GF-D8 (cell line): ENCODE measurements at regions not wholly inside any gene's neighbourhood (a gene's known extent, or its start where the extent isn't known, plus 50 kb on each side); places are given as distances from the start of the nearest gene placed in this dataset.
"Not testable (repeated sequence)": the region's sequence is repeated elsewhere in the genome, so short reads cannot be mapped to it uniquely, and the experiment has no call there.

Experiments used
- DNase-seq: peaks from one replicate; lab custom pipeline; 2025; lab: John Stamatoyannopoulos, UW

DNA sequence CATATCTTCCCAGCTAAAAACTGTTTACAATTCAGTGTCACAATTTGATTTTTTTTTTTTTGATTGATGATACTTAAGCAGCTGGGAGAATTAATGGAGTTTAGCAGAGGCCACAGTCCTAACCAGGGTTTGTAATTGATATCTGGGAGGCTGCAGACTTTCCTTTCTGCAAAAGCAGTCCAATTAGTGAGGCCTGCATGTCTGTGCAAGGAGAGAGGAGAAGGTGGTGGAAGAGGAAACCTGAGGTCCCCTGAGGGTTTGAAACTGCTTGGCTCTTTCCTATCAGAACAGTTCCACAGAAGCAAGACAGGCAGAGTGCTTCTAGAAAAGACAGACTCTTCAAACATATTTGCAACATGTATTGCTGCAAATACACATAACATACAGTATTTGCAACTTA, 160.8 kb upstream of the KRR1 start:
- no peak for DNase-seq

DNA sequence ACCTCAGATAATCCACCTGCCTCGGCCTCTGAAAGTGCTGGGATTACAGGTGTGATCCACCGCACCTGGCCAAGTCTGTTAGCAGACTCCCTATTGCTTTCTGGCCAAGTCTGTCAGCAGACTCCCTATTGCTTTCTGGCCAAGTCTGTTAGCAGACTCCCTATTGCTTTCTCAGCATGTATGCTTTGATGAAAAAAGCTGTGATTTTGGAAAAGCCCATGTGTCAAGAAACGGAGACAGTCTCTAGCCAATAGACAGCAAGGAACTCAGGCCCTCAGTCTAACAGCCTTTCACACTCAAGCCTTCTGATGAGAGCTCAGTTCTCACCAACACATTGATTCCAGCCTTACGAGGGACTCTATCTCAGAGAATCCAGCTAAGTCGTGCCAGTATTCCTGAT, 158.8 kb upstream of the KRR1 start:
- no peak for DNase-seq

GRCh38 chr12:75666939-75667334, 155.5 kb upstream of the KRR1 start:
- DNase-seq, result no peak

GRCh38 chr12:75666126-75666938, 154.9 kb upstream of the KRR1 start:
- DNase-seq, result no peak

DNA sequence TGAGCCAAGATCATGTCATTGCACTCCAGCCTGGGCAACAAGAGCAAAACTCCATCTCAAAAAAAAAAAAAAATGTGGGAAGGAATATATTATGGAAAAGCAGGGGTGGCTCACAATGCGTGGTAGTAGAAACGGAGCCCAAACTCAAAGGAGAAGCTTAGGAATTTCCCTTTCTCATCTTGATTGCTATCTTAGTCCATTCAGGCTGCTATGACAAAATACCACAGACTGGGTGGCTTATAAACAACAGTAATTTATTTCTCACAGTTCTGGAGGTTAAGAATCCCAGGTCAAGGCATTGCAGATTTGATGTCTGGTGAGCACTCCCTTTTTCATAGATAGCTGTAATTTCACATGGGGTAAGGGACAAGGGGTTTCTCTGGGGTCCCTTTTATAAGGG, 153.8 kb upstream of the KRR1 start:
- DNase-seq, result no peak

DNA sequence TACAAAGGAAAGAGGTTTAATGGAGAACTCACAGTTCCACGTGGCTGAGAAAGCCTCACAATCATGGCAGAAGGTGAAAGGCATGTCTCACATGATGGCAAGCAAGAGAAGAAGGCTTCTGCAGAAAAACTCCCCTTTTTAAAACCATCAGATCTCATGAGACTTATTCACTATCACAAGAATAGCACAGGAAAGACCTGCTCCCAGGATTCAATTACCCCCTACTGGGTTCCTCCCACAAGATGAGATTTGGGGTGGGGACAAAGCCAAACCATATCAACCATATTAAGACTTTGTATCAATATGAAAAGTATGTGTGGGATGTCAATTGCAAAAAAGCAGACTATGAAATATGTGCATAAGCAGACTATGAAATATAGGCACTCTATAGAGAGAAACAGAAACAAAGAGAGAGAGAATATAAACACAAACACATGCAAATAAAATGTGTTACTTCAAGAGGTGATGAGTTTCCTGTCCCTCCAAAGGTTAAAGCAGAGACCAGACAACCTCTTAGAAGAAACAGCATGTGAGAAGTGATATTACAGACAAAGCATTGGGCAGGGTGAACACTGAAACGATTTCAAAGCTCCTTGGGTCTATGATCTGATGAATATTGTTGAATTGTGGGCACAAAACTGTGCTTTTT, 151.2 kb upstream of the KRR1 start:
- DNase-seq, result no peak

GRCh38 chr12:75661908-75662307, 150.5 kb upstream of the KRR1 start:
- DNase-seq, result no peak

GRCh38 chr12:75660805-75661404, 149.5 kb upstream of the KRR1 start:
- no peak for DNase-seq

DNA sequence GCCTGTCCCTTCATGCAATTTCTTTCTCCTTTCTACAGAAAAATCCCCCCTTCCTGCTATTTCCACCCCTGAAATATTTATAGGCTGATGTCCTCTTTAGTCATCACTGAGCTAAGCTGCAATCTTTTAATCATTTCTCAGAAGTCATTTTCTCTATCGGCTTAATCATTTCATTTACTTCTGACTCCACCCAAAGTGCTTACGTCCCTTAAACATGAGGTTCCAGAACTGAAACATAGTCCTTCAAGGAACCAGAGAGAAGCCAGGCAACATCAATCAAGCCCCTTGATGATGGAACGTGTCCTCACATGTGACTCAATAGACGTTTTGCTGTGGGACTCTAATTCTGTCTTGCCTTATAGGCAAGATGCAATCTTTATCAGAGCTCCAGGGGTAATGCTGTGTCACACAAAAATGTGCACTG, 148.7 kb upstream of the KRR1 start:
- DNase-seq, result no peak

GRCh38 chr12:75658901-75659823, 147.8 kb upstream of the KRR1 start:
- DNase-seq, result no peak

DNA sequence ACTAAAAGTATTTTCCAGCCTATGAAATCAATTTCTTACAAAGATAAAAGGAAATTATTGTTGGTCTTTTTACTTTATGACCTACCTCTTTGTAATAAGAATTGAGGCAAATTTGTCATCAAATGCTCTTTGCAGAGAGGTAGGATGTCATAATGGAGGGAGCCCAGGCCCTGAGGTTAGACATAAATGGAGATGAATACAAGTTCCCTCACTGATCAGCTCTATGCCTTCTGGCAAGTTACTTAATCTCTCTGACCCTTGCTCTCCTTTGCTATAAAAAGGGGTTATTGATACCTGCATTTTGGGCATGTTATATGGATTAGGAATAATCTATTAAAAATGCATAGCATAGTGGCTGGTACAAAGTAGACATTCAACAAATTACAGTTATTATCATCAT, 146.9 kb upstream of the KRR1 start:
- DNase-seq, result no peak

DNA sequence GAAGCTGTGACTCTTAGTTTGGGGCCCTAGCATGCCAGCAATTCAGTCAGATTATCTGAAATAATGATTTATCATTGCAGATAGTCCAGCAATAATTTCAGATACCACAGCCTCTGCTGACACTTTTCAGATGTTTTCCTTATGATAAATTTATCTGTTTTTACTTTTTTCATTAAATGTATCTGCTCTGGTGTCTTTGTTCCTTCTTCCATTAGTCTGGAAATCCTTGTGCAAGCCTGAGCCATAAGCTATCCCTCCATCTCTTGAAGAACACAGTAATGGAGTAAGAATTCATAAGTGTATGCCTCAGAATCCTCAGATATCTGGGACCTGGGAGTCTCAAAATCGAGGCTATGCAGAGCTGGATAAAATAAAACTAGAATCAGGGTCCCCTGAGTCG, 146.4 kb upstream of the KRR1 start:
- no peak for DNase-seq

DNA sequence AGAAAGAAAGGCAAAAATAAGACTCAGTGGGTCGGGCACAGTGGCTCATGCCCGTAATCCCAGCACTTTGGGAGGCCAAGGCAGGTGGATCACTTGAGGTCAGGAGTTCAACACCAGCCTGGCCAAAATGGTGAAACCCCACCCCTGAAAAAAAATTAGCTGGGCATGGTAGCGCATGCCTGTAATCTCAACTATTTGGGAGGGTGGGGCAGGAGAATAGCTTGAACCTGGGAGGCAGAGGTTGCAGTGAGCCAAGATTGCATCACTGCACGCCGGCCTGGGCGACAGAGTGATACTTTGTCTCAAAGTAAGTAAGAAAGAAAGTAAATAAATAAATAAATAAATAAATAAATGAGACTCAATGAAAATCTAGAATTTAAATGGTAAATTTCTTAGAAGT, 145.9 kb upstream of the KRR1 start:
- not testable (repeated sequence) for DNase-seq

DNA sequence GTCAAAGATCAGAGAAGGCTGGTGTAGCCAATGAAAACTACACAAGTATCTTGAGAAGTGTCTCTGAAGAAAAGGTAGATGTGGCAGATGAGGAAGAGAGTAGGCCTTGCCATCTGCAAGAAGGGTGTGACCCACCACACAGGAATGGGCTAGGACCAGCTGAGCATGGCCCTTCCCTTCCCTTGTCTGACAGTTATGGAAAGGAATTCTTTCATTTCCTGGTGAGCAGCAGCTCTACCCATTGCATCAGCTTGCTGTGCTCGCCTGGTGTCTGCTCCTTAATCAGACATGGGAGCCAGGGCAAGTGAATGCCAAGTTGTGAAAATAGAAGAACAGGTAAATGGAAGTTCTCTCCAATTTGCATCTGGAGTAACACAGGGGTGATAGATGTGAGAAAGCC, 145.2 kb upstream of the KRR1 start:
- no peak for DNase-seq

GRCh38 chr12:75656210-75656609, 144.8 kb upstream of the KRR1 start:
- DNase-seq, result no peak

- DNase-seq, result no peak
Measured at GRCh38 chr12:75655315-75655806, 144.0 kb upstream of the KRR1 start.

DNA sequence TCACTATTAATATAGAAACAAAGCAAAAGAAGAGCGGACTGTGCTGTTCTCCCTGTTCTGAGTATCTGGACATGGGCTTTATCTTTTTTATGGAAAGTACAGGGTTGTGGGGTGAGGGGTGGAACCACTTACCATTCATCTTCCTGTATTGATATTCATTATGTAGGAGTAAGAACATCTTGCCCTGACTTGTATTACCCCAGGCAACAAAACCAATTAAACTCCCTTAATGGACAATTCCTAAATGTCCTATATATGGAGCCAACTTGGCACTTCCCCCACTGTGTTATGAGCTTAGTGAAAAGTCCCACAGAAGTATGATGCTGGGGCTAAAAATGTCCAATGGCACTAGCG, 139.9 kb upstream of the KRR1 start:
- no peak for DNase-seq

GRCh38 chr12:75650595-75651341, 139.4 kb upstream of the KRR1 start:
- DNase-seq, result no peak

DNA sequence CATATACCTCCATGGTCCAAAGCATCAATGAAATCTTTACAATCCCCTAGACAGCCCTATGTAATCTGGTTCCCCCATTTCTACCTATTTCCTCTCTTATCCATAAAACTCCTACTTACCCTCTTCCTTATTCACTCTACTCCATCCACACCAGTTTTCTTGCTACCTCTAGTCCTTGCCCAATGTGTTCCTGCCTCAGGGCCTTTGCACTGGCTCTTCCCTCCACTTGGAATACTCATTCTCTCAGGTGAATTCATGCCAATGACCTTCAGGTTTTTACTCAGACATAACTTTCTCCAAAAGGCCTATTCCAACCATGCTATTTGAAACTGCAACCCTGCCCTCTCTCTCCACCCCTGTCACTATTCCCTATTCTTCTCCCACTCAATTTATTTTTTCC, 138.7 kb upstream of the KRR1 start:
- no peak for DNase-seq

GRCh38 chr12:75648856-75649255, 137.4 kb upstream of the KRR1 start:
- DNase-seq, result no peak
